ENCODE measurements at regions not wholly inside any gene's neighbourhood (a gene's known extent, or its start where the extent isn't known, plus 50 kb on each side); places are given as distances from the start of the nearest gene placed in this dataset.

GRCh38 chr4:13316354-13316753, 167.8 kb downstream of the RAB28 start:
- DNase-seq: no peak
- intact Hi-C loops (cut with DNase I): no loop called here

- DNase-seq: no peak
- intact Hi-C loops (cut with DNase I): no loop called here
These were observed 170.3 kb downstream of the RAB28 start for GRCh38 chr4:13313856-13314255.

- intact Hi-C loops (cut with DNase I): no loop called here
- no peak for DNase-seq
These were observed 171.9 kb downstream of the RAB28 start for GRCh38 chr4:13312264-13312663.

GRCh38 chr4:13309751-13310150, 174.4 kb downstream of the RAB28 start:
- intact Hi-C loops (cut with DNase I): no loop called here
- DNase-seq: no peak

GRCh38 chr4:13306356-13306755, 177.8 kb downstream of the RAB28 start:
- intact Hi-C loops (cut with DNase I): no loop called here

DNA sequence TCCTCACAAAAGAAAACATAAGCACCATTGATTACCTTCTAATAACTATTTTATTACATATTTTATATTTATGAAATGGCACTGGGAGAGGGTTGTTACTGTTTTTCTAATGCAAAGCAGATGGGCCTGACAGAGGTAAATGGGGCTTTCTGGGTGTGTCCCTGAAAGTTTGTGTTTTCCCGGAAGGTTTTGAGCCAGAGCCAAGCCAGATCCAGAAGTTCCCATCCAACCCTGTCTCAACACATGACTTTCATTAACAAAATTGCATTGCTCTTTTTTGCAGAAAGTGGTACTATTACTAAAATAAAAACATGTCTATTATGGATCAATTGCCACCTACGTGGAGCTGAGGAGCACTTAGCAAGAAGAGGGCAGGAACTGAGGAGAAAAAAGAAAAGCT, 181.3 kb downstream of the RAB28 start:
- intact Hi-C loops (cut with DNase I): no loop called here
- DNase-seq: no peak

More at GRCh38 chr4:13306356-13306755, 177.8 kb downstream of the RAB28 start:
- no peak for DNase-seq

DNA sequence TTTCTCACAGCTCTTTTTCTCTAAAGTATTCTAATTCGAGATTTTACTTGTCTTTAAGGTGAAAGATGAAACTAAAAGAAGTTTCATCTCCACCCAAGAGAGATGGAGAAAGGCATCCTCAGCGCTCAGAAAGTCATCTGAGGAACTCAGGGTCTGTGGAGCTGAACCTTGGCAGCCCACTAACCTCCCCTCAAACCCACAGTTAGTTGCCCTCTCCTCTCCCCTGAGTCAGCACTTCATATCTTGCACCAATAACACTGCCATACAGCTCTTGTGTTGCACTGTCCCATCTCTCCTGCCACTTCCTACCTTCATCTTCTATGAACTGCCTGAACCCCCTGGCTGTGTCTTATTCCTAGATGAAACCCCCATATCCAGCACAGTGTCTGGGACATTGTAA, 184.8 kb downstream of the RAB28 start:
- DNase-seq: no peak
- intact Hi-C loops (cut with DNase I): no loop called here

GRCh38 chr4:13298655-13299054, 185.5 kb downstream of the RAB28 start:
- intact Hi-C loops (cut with DNase I): no loop called here
- no peak for DNase-seq

DNA sequence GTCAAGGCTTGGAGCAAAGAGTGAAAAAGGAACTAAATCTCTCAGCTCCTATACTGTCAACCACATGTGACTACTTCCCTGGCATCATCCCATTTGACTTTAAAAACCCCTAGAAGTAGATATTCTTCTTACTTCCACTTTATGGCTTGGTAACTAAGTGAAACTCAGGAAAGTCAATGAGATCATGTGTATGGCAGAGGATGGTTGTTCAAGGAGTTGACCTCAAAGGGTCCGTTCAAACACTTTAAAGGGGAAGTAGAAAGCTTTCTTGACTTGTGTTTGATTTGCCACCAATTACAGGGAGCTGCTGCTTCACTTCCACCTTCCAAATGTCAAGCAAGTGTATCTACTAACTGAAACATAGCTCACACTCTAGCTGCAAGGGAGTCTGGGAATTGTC, 187.2 kb downstream of the RAB28 start:
- intact Hi-C loops (cut with DNase I): no loop called here
- no peak for DNase-seq

DNA sequence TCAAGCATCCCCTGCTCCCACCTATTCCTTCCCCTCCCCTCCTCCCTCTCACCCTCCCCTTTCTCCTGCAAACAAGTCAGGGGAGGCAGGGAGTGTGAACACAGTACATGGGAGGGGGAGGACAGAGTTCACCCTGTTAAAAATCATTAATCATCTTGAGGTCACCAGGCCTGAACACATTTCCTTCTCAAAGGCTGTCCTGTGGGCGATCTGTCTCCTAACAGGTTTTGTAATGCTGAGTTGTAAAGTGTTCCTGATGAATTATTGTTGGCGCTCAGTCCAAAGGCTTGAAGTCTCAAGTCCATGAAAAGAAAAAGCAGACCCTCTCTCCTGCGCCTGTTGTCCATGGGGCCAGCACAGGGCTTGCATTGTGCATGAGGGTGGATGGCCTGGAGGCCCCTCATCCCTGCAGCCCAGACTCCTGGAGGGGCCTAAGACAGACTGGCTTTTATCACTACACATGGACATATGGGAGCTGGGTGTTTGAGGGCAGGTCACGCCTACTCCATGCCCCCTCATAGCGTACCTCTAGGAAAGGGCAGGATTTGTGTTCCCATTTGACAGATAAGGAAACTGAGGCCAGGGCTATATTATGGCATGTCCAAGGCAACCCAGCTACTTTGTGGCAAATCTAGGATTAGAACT, 189.1 kb downstream of the RAB28 start:
- intact Hi-C loops (cut with DNase I): no loop called here
- no peak for DNase-seq

- no peak for DNase-seq
- intact Hi-C loops (cut with DNase I): no loop called here
These were observed 191.8 kb downstream of the RAB28 start for GRCh38 chr4:13292372-13292771.

DNA sequence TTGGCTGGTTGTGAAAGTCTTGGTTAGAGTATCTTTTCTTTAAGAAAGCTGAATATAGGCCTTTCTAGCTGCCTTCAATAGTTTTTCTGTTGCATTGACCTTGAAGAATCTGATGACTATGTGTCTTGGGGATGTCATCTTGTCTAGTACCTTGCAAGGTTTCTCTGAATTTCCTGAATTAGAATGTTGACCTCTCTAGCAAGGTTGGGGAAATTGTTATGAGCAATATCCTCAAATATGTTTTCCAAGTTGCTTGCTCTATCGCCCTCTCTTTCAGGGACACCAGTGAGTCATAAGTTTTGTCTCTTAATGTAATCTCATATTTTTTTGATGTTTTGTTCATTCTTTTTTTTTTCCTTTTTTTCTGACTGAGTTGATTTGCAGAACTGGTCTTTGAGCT, 194.7 kb downstream of the RAB28 start:
- no peak for DNase-seq
- intact Hi-C loops (cut with DNase I): no loop called here

GRCh38 chr4:13285336-13285735, 198.8 kb downstream of the RAB28 start:
- intact Hi-C loops (cut with DNase I): no loop called here
- no peak for DNase-seq

DNA sequence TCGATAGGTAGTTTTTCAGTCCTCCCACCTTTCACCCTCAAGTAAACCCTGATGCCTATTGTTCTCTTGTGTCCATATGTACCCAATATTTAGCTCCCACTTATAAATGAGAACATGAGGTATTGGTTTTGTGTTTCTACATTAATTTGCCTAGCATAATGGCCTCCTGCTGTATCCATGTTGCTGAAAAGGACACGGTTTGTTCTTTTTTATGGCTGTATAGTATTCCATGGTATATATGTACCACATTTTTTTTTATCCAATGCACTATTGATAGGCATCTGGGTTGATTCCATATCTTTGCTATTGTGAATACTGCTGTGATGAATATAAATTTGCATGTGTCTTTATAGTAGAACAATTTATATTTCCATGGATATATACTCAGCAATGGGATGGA, 199.2 kb downstream of the RAB28 start:
- DNase-seq: no peak
- intact Hi-C loops (cut with DNase I): no loop called here

- DNase-seq: no peak
These were observed 207.8 kb downstream of the RAB28 start for GRCh38 chr4:13276357-13276756.

DNA sequence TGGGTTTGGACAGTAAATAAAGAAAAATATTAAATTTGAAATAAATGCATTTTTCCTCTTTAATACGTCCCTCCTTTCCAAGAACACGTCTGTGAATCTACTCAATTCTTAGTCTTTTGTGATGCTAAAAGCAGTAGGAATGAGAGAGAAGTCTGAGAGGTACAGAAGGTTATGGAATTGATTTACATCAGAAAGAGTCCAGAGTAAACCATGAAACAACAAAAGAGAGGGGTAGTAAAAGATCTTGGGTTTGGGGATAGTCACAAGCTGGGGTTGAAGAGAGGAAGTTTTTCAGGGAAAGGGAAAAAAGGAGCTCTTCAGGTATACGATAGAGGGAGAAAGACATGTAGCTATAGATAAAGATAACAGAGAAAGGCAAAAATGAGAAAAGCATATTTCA, 215.4 kb downstream of the RAB28 start:
- intact Hi-C loops (cut with DNase I): no loop called here
- DNase-seq: no peak

More at GRCh38 chr4:13276357-13276756, 207.8 kb downstream of the RAB28 start:
- intact Hi-C loops (cut with DNase I): no loop called here

- DNase-seq: no peak
- intact Hi-C loops (cut with DNase I): no loop called here
These were observed 216.0 kb downstream of the RAB28 start for GRCh38 chr4:13268165-13268564.

GRCh38 chr4:13267091-13267490, 217.0 kb downstream of the RAB28 start:
- no peak for DNase-seq
- intact Hi-C loops (cut with DNase I): no loop called here

GRCh38 chr4:13266687-13267086, 217.5 kb downstream of the RAB28 start:
- DNase-seq: no peak
- intact Hi-C loops (cut with DNase I): no loop called here

DNA sequence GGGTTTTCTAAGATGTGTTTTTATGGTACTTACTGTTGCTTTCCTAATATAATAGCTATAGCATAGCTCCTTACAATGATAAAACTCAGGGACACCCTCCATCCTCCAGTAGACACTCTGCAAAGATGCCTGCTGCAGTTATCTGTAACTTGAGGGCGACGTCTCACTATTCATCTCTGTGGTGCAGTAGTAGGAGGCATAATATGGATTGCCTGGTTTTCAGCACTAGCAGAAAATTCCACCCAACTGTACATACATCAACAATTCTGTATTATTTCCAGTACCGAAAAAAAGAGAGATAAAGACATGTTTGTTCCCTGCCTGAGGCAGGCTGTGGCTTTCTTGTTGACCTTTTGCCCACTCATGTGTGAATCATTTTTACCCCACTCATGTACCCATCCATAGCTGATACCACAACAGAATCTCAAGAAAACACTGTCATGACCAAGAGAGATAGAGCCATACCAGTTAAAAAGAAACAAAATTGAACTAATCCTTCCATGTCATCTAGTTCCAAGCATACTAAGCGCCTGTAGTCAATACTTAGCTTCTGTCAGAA, 220.1 kb downstream of the RAB28 start:
- no peak for DNase-seq
- intact Hi-C loops (cut with DNase I): no loop called here

GRCh38 chr4:13262816-13263215, 221.3 kb downstream of the RAB28 start:
- intact Hi-C loops (cut with DNase I): no loop called here
- no peak for DNase-seq

DNA sequence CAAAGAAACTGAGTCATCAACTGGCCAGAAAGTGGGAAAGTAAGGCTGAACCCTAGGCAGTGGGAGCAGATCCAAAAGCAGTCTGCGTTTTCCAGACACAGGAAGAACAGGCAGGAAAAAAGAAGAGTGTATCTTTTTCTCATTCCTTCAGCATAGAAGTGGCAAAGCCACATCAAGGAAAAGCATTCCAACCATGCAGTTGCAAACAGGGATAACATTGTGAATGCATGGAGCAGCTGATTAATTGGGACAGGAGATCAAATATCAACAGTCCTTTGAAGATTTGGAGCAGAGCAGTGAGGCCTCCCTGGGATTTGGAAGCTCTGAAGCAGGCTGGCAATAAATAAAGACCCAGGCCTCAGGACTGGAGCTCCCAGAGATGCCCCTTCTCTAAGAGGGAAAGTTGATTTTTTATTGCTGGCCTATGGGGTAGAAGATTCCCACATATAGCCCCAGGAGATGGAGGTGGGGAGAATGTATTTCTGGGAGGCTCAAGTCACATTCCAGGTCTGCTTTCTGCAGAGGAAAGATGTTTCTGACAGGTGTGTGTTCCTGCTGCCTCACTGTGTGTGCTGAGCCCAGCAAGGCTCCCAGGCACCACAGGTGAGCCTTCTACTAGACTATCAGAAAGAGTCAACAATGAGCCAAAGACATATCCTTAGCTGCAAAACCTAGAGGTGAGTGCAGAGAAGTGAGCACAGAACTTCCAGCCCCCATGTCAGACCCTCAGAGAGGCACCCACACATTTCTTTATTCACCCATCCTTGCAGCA, 222.5 kb downstream of the RAB28 start:
- intact Hi-C loops (cut with DNase I): no loop called here
- DNase-seq: no peak
